Kidney epithelial cell (primary cell): ENCODE measurements at regions not wholly inside any gene's neighbourhood (a gene's known extent, or its start where the extent isn't known, plus 50 kb on each side); places are given as distances from the start of the nearest gene placed in this dataset.

Experiments used
- DNase-seq: peaks from one replicate; pipeline ENCODE4 v3.0.0-alpha.2; 2010; ENCODE audit warnings: low read depth
- H3K27me3 ChIP-seq: 2 replicates; pipeline ENCODE4 v1.6.0; 2011; ENCODE audit warnings: low read length; ENCODE audit not compliant: control insufficient read depth, insufficient read depth
- H3K36me3 ChIP-seq: 2 replicates; pipeline ENCODE4 v1.5.1; 2011; ENCODE audit warnings: low read length; ENCODE audit not compliant: control insufficient read depth, insufficient read depth
- H3K4me3 ChIP-seq: 2 replicates; pipeline ENCODE4 v1.5.1; 2011; ENCODE audit warnings: low read depth, mild to moderate bottlenecking, control low read depth, low read length
- TF ChIP-seq, protein P1 (sequence below): IDR thresholded peaks from 2 replicates; pipeline ENCODE4 v1.5.1; 2011; ENCODE audit warnings: mild to moderate bottlenecking, moderate library complexity, low read length, control low read depth, inconsistent platforms; ENCODE audit not compliant: insufficient read depth, poor library complexity, severe bottlenecking

DNA sequence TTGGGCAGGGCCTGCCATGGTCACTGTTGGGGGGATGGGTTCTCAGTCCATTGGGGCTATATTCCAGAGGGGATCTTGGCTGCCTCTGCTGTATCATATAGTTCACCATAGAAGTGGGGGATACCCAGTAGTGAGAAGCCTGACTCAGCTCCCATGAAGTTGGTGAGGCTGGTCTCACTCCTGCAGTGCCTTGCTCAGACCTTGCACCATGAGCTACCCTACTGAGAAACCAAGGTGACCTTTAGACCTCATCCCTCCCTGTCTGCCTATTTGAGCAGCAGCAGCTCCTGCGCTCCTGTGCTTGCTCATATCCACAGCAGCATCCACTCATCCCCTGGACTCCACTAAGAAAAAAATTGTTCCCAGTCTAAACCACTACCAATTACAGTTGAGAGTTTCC, 56.0 kb upstream of the HEY2 start:
- Histone ChIP-seq H3K27me3 (no peaks in the 10 kb centered on the region), H3K36me3 (no peaks in the 10 kb centered on the region), H3K4me3 (no peak overlapping the region)
- TF ChIP-seq, protein P1, sequence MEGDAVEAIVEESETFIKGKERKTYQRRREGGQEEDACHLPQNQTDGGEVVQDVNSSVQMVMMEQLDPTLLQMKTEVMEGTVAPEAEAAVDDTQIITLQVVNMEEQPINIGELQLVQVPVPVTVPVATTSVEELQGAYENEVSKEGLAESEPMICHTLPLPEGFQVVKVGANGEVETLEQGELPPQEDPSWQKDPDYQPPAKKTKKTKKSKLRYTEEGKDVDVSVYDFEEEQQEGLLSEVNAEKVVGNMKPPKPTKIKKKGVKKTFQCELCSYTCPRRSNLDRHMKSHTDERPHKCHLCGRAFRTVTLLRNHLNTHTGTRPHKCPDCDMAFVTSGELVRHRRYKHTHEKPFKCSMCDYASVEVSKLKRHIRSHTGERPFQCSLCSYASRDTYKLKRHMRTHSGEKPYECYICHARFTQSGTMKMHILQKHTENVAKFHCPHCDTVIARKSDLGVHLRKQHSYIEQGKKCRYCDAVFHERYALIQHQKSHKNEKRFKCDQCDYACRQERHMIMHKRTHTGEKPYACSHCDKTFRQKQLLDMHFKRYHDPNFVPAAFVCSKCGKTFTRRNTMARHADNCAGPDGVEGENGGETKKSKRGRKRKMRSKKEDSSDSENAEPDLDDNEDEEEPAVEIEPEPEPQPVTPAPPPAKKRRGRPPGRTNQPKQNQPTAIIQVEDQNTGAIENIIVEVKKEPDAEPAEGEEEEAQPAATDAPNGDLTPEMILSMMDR = no peak
- DNase-seq = no peak

DNA sequence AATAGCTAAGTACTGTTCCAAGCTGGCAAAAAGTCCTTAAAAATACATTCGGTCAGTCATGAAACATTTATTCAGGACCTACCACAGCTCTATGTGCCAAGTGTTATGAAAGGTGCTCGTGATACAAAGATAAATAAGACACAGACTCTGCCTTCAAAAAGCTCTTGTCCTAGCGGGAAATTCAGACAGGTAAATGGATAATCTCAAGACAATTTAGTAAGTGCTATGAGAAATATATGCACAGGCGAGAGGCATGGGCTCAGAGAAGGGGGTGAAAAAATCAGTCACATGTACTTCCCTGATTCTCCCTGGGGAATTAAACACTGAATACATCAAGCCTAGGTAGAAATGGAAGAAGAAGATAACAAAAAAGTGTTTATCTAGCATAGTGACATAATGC, 49.8 kb upstream of the HEY2 start:
- no peak overlapping the region for H3K4me3 ChIP-seq
- DNase-seq = no peak
- H3K27me3 ChIP-seq = no peaks in the 10 kb centered on the region
- TF ChIP-seq, protein P1 = no peak
- H3K36me3 ChIP-seq = no peaks in the 10 kb centered on the region
